GM21786 (cell line): ENCODE measurements at regions not wholly inside any gene's neighbourhood (a gene's known extent, or its start where the extent isn't known, plus 50 kb on each side); places are given as distances from the start of the nearest gene placed in this dataset.
"Not testable (repeated sequence)": the region's sequence is repeated elsewhere in the genome, so short reads cannot be mapped to it uniquely, and the experiment has no call there.

Source experiments
- ATAC-seq: cut with Tn5 transposase; IDR thresholded peaks from one replicate; pipeline ENCODE4 v1.9.1; 2021; ENCODE audit not compliant: unreplicated experiment

DNA sequence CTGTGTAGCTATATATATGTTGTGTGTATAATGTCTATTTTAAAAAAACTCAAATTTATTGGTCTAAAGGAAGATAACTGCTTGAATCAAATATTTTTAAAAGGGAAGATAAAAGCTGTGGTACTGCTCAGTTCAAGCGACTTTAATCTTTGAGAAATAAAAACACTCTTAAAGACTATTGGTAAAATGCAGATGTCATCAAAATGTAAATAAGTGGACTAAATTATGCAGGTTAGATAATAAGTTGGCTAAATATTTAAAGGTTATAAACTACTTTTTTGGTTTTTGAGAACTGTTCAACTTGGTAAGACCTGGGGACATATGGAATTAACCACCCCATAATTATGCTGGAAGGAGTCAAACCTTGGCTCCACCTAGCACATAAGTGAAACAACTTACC is 144.7 kb upstream of the ITM2A start:
- no peak for ATAC-seq

DNA sequence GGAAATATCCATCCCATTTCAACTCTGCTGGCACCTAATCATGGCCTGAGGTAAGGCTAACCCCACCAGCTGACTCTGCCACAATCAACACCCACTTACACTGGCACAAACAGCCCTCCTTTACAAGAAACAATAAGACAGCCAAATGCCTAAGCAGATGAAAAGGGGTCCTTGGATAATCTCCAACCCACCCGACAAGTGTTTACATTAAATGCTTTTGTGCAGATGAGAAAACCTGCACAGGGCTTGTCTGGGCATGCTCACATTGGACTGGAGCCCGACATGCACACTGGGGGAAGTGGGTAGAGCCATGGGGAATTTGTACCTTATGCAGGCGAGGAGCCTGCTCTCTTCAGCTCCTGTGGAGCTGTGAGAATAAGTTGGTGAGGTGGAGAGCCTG is 138.9 kb upstream of the ITM2A start:
- ATAC-seq, result no peak

DNA sequence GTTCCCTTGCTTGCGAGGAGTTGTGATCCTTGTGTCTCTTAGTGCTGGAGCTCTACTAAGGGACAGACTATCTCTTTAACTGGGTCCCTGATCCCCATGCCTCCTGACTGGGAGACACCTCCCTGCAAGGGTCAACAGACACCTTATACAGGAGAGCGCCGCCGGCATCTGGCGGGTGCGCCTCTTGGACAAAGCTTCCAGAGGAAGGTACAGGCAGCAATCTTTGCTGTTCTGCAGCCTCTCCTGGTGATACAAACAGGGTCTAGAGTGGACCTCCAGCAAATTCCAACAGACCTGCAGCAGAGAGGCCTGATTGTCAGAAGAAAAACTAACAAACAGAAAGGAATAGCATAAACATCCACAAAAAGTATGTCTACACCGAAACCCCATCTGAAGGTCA is 115.6 kb upstream of the ITM2A start:
- no peak for ATAC-seq

DNA sequence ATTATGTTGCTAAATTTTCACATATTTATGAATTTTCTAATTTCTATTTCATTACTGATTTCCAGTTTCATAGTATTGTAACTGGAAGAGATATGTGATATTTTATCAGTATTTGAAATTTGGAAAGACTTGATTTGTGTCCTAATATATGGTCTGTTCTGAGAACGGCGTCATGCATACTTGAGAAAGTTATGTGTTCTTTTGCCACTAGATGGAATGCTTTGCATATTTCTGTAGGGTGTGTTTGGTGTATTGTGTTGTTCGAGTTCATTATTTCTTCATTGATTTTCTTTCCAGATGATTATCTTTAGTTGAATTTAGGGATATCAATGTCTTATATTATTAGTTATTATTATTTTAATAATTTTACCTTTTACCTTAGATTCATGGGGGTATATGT is 110.6 kb upstream of the ITM2A start:
- no peak for ATAC-seq

DNA sequence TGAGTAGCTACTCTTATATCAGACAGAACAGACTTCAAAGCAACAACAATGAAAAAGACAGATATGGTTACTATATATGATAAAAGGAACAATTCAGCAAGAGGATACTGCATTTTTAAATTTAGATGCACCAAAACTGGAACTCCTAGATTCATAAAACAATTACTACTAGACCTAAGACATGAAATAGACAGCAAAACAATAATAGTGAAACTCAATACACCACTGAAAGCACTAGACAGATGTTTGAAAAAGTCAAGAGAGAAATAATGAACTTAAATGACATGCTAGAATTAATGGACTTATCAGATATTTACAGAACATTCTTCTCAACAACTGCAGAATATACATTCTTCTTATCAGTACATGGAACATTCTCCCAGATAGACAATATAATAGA is 99.5 kb upstream of the ITM2A start:
- ATAC-seq, result no peak

DNA sequence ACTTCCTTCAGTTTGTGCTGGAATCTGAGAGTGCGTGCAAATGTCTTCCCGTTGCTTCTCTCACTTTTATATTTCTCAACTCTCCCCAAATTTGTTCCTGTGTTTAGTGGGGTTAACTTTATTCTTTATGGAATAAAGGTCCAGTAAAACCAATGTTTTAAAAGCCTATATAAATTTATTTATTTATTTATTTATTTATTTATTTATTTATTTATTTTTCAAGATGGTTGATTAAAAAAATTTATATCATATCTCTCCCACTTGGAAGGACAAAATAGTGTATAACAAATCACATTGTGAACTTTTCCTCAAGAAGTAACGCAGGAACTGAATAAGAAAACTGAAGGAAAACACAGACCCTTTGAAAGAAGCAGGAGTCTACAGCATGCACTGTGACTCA is 95.3 kb upstream of the ITM2A start:
- no peak for ATAC-seq

DNA sequence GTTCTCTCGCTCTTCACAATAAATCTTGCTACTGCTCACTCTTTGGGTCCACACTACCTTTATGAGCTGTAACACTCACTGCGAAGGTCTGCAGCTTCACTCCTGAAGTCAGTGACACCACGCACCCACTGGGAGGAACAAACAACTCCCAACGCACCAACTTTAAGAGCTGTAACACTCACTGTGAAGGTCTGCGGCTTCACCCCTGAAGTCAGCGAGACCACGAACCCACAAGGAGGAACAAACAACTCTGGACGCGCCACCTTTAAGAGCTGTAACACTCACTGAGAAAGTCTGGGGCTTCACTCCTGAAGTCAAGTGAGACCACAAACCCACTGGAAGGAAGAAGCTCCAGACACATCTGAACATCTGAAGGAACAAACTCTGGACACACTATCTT is 89.5 kb upstream of the ITM2A start:
- not testable (repeated sequence) for ATAC-seq

DNA sequence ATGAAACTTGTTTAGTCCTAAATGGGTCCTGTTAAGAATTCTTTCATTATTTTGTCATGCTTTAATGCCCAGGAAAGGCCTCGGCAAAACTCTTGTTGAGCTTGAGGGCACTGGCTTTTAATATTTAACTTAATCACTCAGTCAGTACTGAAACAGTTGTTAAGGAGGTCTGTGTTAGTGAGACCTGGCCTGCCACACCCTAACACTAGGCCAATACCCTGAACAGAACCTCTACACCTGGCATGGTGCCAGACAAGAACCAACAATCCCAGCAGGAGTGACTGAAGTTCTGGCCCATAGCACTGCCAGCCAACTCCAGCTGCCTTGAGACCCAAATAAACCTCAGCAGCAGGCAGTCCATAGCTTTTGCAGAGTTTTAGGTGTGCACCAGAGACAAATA is 85.7 kb upstream of the ITM2A start:
- ATAC-seq, result no peak

DNA sequence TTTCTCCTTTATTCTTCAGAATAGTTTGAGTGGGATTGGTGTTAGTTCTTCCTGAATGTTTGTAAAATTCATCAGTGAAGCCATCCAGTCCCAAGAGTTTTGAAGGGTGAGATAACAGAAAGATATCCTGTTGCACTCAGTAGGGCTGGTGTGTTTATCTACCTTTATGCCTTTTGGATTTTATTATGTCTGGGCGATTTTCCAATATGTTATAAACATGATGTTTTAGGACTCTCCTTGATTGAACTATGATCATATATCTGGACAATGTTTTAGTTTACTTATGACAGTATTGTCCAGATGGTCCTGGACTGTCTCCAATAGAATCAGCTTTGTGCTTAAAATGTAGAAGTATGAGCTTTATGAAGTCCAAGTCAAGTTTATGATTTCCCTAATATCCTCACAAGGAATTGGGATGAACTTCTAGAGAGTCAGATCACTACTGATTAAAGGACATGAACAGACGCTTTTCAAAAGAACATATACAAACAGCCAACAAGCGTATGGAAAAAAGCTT is 77.6 kb upstream of the ITM2A start:
- ATAC-seq, result no peak

DNA sequence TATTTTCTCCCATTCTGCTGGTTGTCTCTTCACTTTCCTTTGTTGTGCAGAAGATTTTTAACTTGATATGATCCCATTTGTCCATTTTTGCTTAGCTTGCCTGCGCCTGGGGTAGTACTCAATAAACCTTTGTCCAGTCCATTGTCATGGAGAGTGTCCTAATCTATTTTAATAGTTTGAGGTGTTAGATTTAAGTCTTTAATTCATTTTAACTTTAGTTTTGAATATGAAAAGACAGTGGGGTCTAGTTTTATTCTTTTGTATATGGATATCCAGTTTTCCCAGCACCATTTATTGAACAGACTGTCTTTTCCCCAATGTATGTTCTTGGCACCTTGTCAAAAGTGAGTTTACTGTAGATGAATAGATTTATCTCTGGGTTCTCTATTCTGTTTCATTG is 76.0 kb upstream of the ITM2A start:
- ATAC-seq, result no peak

DNA sequence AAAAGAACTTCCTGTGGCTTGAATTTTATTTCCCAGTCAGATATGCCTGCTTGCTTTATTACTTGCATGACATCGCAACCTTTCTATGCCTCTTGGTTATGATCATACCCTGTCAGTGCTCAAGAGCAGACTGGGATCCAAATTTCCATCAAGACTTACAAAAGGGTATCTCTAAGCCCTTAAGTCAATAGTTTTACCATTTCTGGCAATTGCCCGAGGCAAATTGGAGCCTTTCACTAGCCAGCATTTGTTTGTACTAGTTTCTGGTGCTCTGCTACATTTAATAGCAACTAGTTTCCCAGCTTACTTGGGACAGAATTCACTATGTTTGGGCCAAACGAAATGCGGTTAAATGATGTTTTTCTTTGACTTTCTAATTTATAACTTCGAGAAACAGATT is 73.2 kb upstream of the ITM2A start:
- no peak for ATAC-seq
